Right kidney (tissue), 1 donor: ENCODE measurements at regions not wholly inside any gene's neighbourhood (a gene's known extent, or its start where the extent isn't known, plus 50 kb on each side); places are given as distances from the start of the nearest gene placed in this dataset.

Experiments
- DNase-seq: peaks from one replicate; pipeline ENCODE4 v3.0.0-alpha.2; 2016

- DNase-seq = no peak
Measured at GRCh38 chr12:46445551-46446235, 73.1 kb upstream of the SLC38A2 start.

- no peak for DNase-seq
Measured at GRCh38 chr12:46445093-46445492, 72.5 kb upstream of the SLC38A2 start.

- no peak for DNase-seq
Measured at GRCh38 chr12:46443594-46444263, 71.2 kb upstream of the SLC38A2 start.

- no peak for DNase-seq
Measured at GRCh38 chr12:46442738-46443137, 70.2 kb upstream of the SLC38A2 start.

GRCh38 chr12:46442239-46442638, 69.7 kb upstream of the SLC38A2 start:
- DNase-seq = peak; percentile 7

- no peak for DNase-seq
Measured at GRCh38 chr12:46439793-46440511, 67.4 kb upstream of the SLC38A2 start.

GRCh38 chr12:46438719-46439319, 66.2 kb upstream of the SLC38A2 start:
- no peak for DNase-seq

GRCh38 chr12:46438256-46438655, 65.7 kb upstream of the SLC38A2 start:
- no peak for DNase-seq

- DNase-seq = no peak
Measured at GRCh38 chr12:46437469-46437868, 64.9 kb upstream of the SLC38A2 start.

GRCh38 chr12:46436747-46437146, 64.2 kb upstream of the SLC38A2 start:
- no peak for DNase-seq

- no peak for DNase-seq
Measured at GRCh38 chr12:46435625-46436024, 63.1 kb upstream of the SLC38A2 start.

- DNase-seq = no peak
Measured at GRCh38 chr12:46435029-46435428, 62.5 kb upstream of the SLC38A2 start.

- DNase-seq = no peak
Measured at GRCh38 chr12:46433829-46434228, 61.3 kb upstream of the SLC38A2 start.

GRCh38 chr12:46432325-46432724, 59.8 kb upstream of the SLC38A2 start:
- no peak for DNase-seq

GRCh38 chr12:46430340-46430948, 57.9 kb upstream of the SLC38A2 start:
- no peak for DNase-seq
